Suppressor macrophage treated with lipopolysaccharide for 1 hour (primary cell): ENCODE measurements at regions not wholly inside any gene's neighbourhood (a gene's known extent, or its start where the extent isn't known, plus 50 kb on each side); places are given as distances from the start of the nearest gene placed in this dataset.

Source experiments
- DNase-seq, 3 donors: peaks; one replicate each; pipeline ENCODE4 v3.0.0-alpha.2; 2020 to 2022

GRCh38 chr2:3099145-3099859, 278.3 kb downstream of the EIPR1 start:
- no peak for DNase-seq

GRCh38 chr2:3098231-3098630, 279.4 kb downstream of the EIPR1 start:
- DNase-seq, result no peak

- DNase-seq, result no peak
Measured at GRCh38 chr2:3097804-3098203, 279.8 kb downstream of the EIPR1 start.

GRCh38 chr2:3094999-3095958, 282.3 kb downstream of the EIPR1 start:
- no peak for DNase-seq

GRCh38 chr2:3094318-3094717, 283.3 kb downstream of the EIPR1 start:
- no peak for DNase-seq

- DNase-seq, result no peak
Measured at GRCh38 chr2:3091696-3092095, 285.9 kb downstream of the EIPR1 start.

GRCh38 chr2:3082705-3083104, 294.9 kb downstream of the EIPR1 start:
- no peak for DNase-seq

GRCh38 chr2:3079959-3080948, 297.4 kb downstream of the EIPR1 start:
- no peak for DNase-seq

- DNase-seq, result no peak
Measured at GRCh38 chr2:3079466-3079865, 298.2 kb downstream of the EIPR1 start.

- DNase-seq, result no peak
Measured at GRCh38 chr2:3078684-3079083, 298.9 kb downstream of the EIPR1 start.

GRCh38 chr2:3076848-3077642, 300.6 kb downstream of the EIPR1 start:
- no peak for DNase-seq

- no peak for DNase-seq
Measured at GRCh38 chr2:3075991-3076340, 301.7 kb downstream of the EIPR1 start.

GRCh38 chr2:3075316-3075990, 302.2 kb downstream of the EIPR1 start:
- DNase-seq, result no peak

- DNase-seq, result no peak
Measured at GRCh38 chr2:3073704-3074103, 303.9 kb downstream of the EIPR1 start.

GRCh38 chr2:3073041-3073595, 304.5 kb downstream of the EIPR1 start:
- no peak for DNase-seq

- DNase-seq, result no peak
Measured at GRCh38 chr2:3071685-3072263, 305.8 kb downstream of the EIPR1 start.

GRCh38 chr2:3066831-3067230, 310.8 kb downstream of the EIPR1 start:
- no peak for DNase-seq

GRCh38 chr2:3065928-3066327, 311.7 kb downstream of the EIPR1 start:
- no peak for DNase-seq

- no peak for DNase-seq
Measured at GRCh38 chr2:3062476-3063260, 314.9 kb downstream of the EIPR1 start.

- DNase-seq, result no peak
Measured at GRCh38 chr2:3060049-3060448, 317.6 kb downstream of the EIPR1 start.
